HT1080 (cell line): ENCODE measurements at regions not wholly inside any gene's neighbourhood (a gene's known extent, or its start where the extent isn't known, plus 50 kb on each side); places are given as distances from the start of the nearest gene placed in this dataset.
A peak's percentile ranks its signal among the peaks of the same experiment; 100 is the strongest.

ENCODE experiments used
- DNase-seq: peaks from one replicate; pipeline ENCODE4 v3.0.0-alpha.2; 2015; ENCODE audit warnings: low read depth

GRCh38 chr3:65042675-65043074 is 354.9 kb upstream of the ADAMTS9 start:
- DNase-seq = no peak

- peak; percentile 93 for DNase-seq
Measured at GRCh38 chr3:65039754-65040210, 352.0 kb upstream of the ADAMTS9 start.

- no peak for DNase-seq
Measured at GRCh38 chr3:65037861-65038260, 350.1 kb upstream of the ADAMTS9 start.

GRCh38 chr3:65035246-65035645 is 347.4 kb upstream of the ADAMTS9 start:
- no peak for DNase-seq

- peak; percentile 23 for DNase-seq
Measured at GRCh38 chr3:65033576-65033975, 345.8 kb upstream of the ADAMTS9 start.

GRCh38 chr3:65030847-65031463 is 343.2 kb upstream of the ADAMTS9 start:
- DNase-seq = peak; percentile 93

GRCh38 chr3:65030014-65030627 is 342.3 kb upstream of the ADAMTS9 start:
- no peak for DNase-seq

GRCh38 chr3:65029130-65029529 is 341.3 kb upstream of the ADAMTS9 start:
- no peak for DNase-seq

GRCh38 chr3:65028024-65028423 is 340.2 kb upstream of the ADAMTS9 start:
- no peak for DNase-seq

GRCh38 chr3:65027335-65027734 is 339.5 kb upstream of the ADAMTS9 start:
- no peak for DNase-seq

- no peak for DNase-seq
Measured at GRCh38 chr3:65026151-65026550, 338.4 kb upstream of the ADAMTS9 start.

GRCh38 chr3:65024148-65024547 is 336.3 kb upstream of the ADAMTS9 start:
- DNase-seq = no peak

GRCh38 chr3:65020281-65021160 is 332.7 kb upstream of the ADAMTS9 start:
- no peak for DNase-seq

- no peak for DNase-seq
Measured at GRCh38 chr3:65019443-65020055, 331.7 kb upstream of the ADAMTS9 start.

- no peak for DNase-seq
Measured at GRCh38 chr3:65018801-65019200, 331.0 kb upstream of the ADAMTS9 start.

- no peak for DNase-seq
Measured at GRCh38 chr3:65017359-65017758, 329.6 kb upstream of the ADAMTS9 start.

- no peak for DNase-seq
Measured at GRCh38 chr3:65015711-65016110, 327.9 kb upstream of the ADAMTS9 start.

GRCh38 chr3:65013053-65013452 is 325.3 kb upstream of the ADAMTS9 start:
- DNase-seq = no peak

GRCh38 chr3:65006300-65006739 is 318.5 kb upstream of the ADAMTS9 start:
- peak; percentile 78 for DNase-seq

GRCh38 chr3:65005486-65005885 is 317.7 kb upstream of the ADAMTS9 start:
- DNase-seq = peak; percentile 35

- no peak for DNase-seq
Measured at GRCh38 chr3:65004795-65005295, 317.0 kb upstream of the ADAMTS9 start.

GRCh38 chr3:65004306-65004705 is 316.5 kb upstream of the ADAMTS9 start:
- DNase-seq = no peak
